SK-N-SH treated with all-trans-retinoic acid at 6 μM for 48 hours (cell line): ENCODE measurements at regions not wholly inside any gene's neighbourhood (a gene's known extent, or its start where the extent isn't known, plus 50 kb on each side); places are given as distances from the start of the nearest gene placed in this dataset.

Source experiments
- ATAC-seq: fragments of 200-7000 bp; cut with Tn5 transposase; 3 replicates; pipeline ENCODE4 v1.9.1; 2020; ENCODE audit warnings: mild to moderate bottlenecking, moderate library complexity
- ARNTL ChIP-seq: fragments of 450-650 bp; formaldehyde crosslinking; IDR thresholded peaks from 2 replicates; pipeline ENCODE4 v1.5.0; 2020; ENCODE audit warnings: low read depth, mild to moderate bottlenecking, moderate library complexity, borderline replicate concordance
- BACH2 ChIP-seq: fragments of 250-450 bp; sonication (Bioruptor Pico); IDR thresholded peaks from 2 replicates; pipeline ENCODE4 v1.9.0; 2021; ENCODE audit warnings: mild to moderate bottlenecking, borderline replicate concordance
- ESRRG ChIP-seq: fragments of 250-450 bp; sonication (Bioruptor Pico); IDR thresholded peaks from 2 replicates; pipeline ENCODE4 v1.6.1; 2021; ENCODE audit warnings: mild to moderate bottlenecking
- GLIS3 ChIP-seq: fragments of 250-450 bp; sonication (Bioruptor Pico); IDR thresholded peaks from 2 replicates; pipeline ENCODE4 v1.5.0; 2020; ENCODE audit warnings: mild to moderate bottlenecking, moderate library complexity
- ISL1 ChIP-seq: fragments of 250-450 bp; sonication (Bioruptor Pico); IDR thresholded peaks from 2 replicates; pipeline ENCODE4 v2.1.2; 2022; ENCODE audit warnings: mild to moderate bottlenecking, moderate library complexity
- SNAI2 ChIP-seq: fragments of 250-450 bp; sonication (Bioruptor Pico); IDR thresholded peaks from 2 replicates; pipeline ENCODE4 v1.5.0; 2020; ENCODE audit warnings: mild to moderate bottlenecking, moderate library complexity
- ZFP3 ChIP-seq: fragments of 250-450 bp; sonication (Bioruptor Pico); IDR thresholded peaks from 2 replicates; pipeline ENCODE4 v1.5.0; 2020; ENCODE audit warnings: mild to moderate bottlenecking, moderate library complexity
- ZFP30 ChIP-seq: fragments of 450-650 bp; formaldehyde crosslinking; IDR thresholded peaks from 2 replicates; pipeline ENCODE4 v1.5.0; 2022; ENCODE audit warnings: mild to moderate bottlenecking, moderate library complexity
- ZNF70 ChIP-seq: fragments of 450-650 bp; formaldehyde crosslinking; IDR thresholded peaks from 2 replicates; pipeline ENCODE4 v1.5.0; 2020; ENCODE audit warnings: mild to moderate bottlenecking, moderate library complexity
- ZNF8 ChIP-seq: fragments of 450-650 bp; formaldehyde crosslinking; IDR thresholded peaks from 2 replicates; pipeline ENCODE4 v1.5.0; 2020; ENCODE audit warnings: mild to moderate bottlenecking, moderate library complexity
- TF ChIP-seq, protein P1 (sequence below): fragments of 250-450 bp; sonication (Bioruptor Pico); IDR thresholded peaks from 2 replicates; pipeline ENCODE4 v1.5.0; 2020; ENCODE audit warnings: mild to moderate bottlenecking, moderate library complexity
- TF ChIP-seq, protein P2 (sequence below): fragments of 250-450 bp; sonication (Bioruptor Pico); IDR thresholded peaks from 2 replicates; pipeline ENCODE4 v1.8.0; 2021; ENCODE audit warnings: low read depth, mild to moderate bottlenecking, moderate library complexity, borderline replicate concordance
- TF ChIP-seq, protein P3 (sequence below): fragments of 250-450 bp; sonication (Bioruptor Pico); IDR thresholded peaks from 2 replicates; pipeline ENCODE4 v1.5.1; 2021; ENCODE audit warnings: mild to moderate bottlenecking, moderate library complexity
- TF ChIP-seq, protein P4 (sequence below): fragments of 250-450 bp; sonication (Bioruptor Pico); IDR thresholded peaks from 2 replicates; pipeline ENCODE4 v1.8.0; 2020; ENCODE audit warnings: mild to moderate bottlenecking, moderate library complexity, borderline replicate concordance

DNA sequence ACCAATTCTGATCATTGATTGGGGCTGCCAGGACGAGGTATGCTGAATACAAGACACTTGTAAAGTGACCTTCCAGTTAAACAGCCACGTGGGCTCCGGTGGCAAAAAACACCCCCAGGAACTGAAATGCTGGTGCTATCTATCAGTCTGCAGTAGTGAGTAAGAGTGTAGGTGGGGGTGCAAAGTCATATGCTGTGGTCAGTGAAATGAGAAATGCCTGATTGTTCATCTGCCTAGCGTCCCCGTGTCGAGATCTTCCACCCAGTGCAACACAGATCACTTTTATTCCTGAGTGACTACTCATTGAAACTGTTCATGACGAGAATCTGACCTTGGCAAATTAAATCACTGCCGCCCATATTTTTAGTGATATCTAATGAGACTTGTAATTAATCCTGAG is 806.5 kb upstream of the GOT2 start (continued):
- TF ChIP-seq, protein P1, sequence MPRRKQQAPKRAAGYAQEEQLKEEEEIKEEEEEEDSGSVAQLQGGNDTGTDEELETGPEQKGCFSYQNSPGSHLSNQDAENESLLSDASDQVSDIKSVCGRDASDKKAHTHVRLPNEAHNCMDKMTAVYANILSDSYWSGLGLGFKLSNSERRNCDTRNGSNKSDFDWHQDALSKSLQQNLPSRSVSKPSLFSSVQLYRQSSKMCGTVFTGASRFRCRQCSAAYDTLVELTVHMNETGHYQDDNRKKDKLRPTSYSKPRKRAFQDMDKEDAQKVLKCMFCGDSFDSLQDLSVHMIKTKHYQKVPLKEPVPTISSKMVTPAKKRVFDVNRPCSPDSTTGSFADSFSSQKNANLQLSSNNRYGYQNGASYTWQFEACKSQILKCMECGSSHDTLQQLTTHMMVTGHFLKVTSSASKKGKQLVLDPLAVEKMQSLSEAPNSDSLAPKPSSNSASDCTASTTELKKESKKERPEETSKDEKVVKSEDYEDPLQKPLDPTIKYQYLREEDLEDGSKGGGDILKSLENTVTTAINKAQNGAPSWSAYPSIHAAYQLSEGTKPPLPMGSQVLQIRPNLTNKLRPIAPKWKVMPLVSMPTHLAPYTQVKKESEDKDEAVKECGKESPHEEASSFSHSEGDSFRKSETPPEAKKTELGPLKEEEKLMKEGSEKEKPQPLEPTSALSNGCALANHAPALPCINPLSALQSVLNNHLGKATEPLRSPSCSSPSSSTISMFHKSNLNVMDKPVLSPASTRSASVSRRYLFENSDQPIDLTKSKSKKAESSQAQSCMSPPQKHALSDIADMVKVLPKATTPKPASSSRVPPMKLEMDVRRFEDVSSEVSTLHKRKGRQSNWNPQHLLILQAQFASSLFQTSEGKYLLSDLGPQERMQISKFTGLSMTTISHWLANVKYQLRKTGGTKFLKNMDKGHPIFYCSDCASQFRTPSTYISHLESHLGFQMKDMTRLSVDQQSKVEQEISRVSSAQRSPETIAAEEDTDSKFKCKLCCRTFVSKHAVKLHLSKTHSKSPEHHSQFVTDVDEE (CRISPR knock-in tag), result no peak
- TF ChIP-seq, protein P2, sequence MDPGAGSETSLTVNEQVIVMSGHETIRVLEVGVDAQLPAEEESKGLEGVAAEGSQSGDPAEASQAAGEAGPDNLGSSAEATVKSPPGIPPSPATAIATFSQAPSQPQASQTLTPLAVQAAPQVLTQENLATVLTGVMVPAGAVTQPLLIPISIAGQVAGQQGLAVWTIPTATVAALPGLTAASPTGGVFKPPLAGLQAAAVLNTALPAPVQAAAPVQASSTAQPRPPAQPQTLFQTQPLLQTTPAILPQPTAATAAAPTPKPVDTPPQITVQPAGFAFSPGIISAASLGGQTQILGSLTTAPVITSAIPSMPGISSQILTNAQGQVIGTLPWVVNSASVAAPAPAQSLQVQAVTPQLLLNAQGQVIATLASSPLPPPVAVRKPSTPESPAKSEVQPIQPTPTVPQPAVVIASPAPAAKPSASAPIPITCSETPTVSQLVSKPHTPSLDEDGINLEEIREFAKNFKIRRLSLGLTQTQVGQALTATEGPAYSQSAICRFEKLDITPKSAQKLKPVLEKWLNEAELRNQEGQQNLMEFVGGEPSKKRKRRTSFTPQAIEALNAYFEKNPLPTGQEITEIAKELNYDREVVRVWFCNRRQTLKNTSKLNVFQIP (CRISPR knock-in tag), result no peak
- TF ChIP-seq ZFP30 (CRISPR knock-in tag) (no peak), GLIS3 (CRISPR knock-in tag) (no peak), ARNTL (CRISPR knock-in tag) (no peak), ZNF8 (CRISPR knock-in tag) (no peak)

DNA sequence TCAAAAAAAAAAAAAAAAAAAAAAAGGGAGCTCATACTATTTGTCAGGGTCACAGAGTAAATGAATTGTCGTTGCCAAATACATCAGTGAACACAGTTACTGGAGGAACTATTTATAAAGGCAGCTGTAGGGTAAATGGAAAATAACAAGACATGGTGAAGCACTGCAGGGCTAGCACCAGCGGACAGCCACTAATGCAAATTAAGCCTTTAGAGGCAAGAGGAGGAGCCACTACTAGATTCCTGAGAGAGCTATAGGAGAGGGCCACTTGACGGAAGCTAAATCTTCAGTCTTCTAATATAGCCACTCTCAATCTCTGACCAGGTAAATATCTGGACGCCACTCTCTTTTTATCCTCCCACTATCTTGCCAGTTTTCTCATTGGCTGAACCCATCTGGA is 801.2 kb upstream of the GOT2 start:
- no peak for ATAC-seq
- TF ChIP-seq BACH2 (no peak), ARNTL (CRISPR knock-in tag) (no peak), GLIS3 (CRISPR knock-in tag) (no peak), ZFP3 (CRISPR knock-in tag) (no peak), ZNF70 (CRISPR knock-in tag) (no peak), ESRRG (CRISPR knock-in tag) (no peak), SNAI2 (CRISPR knock-in tag) (no peak), ISL1 (no peak), ZFP30 (CRISPR knock-in tag) (no peak)
- TF ChIP-seq, protein P2 (CRISPR knock-in tag), result no peak
- TF ChIP-seq, protein P3, sequence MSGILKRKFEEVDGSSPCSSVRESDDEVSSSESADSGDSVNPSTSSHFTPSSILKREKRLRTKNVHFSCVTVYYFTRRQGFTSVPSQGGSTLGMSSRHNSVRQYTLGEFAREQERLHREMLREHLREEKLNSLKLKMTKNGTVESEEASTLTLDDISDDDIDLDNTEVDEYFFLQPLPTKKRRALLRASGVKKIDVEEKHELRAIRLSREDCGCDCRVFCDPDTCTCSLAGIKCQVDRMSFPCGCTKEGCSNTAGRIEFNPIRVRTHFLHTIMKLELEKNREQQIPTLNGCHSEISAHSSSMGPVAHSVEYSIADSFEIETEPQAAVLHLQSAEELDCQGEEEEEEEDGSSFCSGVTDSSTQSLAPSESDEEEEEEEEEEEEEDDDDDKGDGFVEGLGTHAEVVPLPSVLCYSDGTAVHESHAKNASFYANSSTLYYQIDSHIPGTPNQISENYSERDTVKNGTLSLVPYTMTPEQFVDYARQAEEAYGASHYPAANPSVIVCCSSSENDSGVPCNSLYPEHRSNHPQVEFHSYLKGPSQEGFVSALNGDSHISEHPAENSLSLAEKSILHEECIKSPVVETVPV (CRISPR knock-in tag), result no peak
- TF ChIP-seq, protein P4, sequence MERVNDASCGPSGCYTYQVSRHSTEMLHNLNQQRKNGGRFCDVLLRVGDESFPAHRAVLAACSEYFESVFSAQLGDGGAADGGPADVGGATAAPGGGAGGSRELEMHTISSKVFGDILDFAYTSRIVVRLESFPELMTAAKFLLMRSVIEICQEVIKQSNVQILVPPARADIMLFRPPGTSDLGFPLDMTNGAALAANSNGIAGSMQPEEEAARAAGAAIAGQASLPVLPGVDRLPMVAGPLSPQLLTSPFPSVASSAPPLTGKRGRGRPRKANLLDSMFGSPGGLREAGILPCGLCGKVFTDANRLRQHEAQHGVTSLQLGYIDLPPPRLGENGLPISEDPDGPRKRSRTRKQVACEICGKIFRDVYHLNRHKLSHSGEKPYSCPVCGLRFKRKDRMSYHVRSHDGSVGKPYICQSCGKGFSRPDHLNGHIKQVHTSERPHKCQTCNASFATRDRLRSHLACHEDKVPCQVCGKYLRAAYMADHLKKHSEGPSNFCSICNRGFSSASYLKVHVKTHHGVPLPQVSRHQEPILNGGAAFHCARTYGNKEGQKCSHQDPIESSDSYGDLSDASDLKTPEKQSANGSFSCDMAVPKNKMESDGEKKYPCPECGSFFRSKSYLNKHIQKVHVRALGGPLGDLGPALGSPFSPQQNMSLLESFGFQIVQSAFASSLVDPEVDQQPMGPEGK (CRISPR knock-in tag), result no peak
- TF ChIP-seq, all 23 proteins: peak for 0

DNA sequence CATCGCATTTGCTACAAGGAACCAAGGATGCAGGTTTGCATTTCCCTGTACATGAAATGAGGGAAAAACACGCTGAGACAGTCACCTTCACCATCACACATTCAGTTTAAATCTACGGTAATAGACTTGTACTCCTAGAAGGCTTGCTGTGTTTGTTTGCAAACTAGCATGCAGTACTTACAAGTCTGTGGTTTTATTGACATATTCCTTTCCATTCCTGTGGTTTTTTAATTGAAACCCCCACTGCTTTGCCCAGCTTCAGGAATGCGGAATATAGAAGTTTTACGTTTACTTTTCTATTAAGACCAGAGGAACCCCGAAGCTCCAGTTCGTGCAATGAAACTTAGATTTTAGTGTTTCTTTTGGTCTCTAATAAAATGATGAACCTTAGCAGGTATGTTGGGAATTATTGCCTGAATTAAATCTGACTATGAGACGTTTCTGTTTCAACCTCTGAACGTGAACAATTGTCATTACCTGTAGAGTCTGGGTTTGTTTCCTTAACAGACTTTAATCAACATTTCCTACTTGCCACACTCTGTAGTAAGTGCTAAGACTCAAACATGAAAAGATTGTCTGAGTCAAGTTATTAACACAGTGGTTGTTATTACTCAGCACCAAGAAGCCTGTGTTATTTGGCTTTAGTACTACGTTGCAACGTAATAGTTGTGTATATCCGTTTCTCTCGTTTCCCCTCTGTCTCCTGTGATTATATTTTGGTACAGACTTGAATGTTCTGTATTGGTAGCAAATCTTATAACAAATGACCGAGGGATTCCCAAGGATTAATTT is 793.3 kb upstream of the GOT2 start:
- ATAC-seq, result no peak
- TF ChIP-seq ZFP3 (CRISPR knock-in tag), result no peak
- TF ChIP-seq ZNF70 (CRISPR knock-in tag), result no peak
- TF ChIP-seq, protein P1 (CRISPR knock-in tag), result no peak
